Testis (tissue), 2 donors: ENCODE measurements at regions not wholly inside any gene's neighbourhood (a gene's known extent, or its start where the extent isn't known, plus 50 kb on each side); places are given as distances from the start of the nearest gene placed in this dataset.

Experiments
- CTCF ChIP-seq, 3 experiments: fragments of 450-650 bp in 2 of 3; fragments of 200-600 bp in 1 of 3; sonication (generic) in 1 of 3; IDR thresholded peaks; one replicate each; pipeline ENCODE4 v1.5.1; 2016 to 2019; ENCODE audit warnings: antibody characterized with exemption in 3 of 3, mild to moderate bottlenecking in 2 of 3, moderate library complexity in 1 of 3
- POLR2A ChIP-seq: fragments of 450-650 bp; IDR thresholded peaks from one replicate; pipeline ENCODE4 v1.6.1; 2017; ENCODE audit warnings: antibody characterized with exemption, mild to moderate bottlenecking, moderate library complexity

GRCh38 chr3:101172516-101172915 lies 147.9 kb downstream of the IMPG2 start:
- no peak for TF ChIP-seq CTCF (IDR thresholded peaks at IDR 0.05)
- no peak for TF ChIP-seq POLR2A
